PC-9 (cell line): ENCODE measurements at regions not wholly inside any gene's neighbourhood (a gene's known extent, or its start where the extent isn't known, plus 50 kb on each side); places are given as distances from the start of the nearest gene placed in this dataset.

Source experiments
- CTCF ChIP-seq: fragments of 200-600 bp; sonication (generic); conservative IDR thresholded peaks from 2 replicates; pipeline ENCODE4 v1.6.1; 2017; ENCODE audit warnings: mixed run types, antibody characterized with exemption, mild to moderate bottlenecking, moderate library complexity
- EZH2 ChIP-seq: fragments of 200-600 bp; sonication (generic); IDR thresholded peaks from 2 replicates; pipeline ENCODE4 v1.8.0; 2017; ENCODE audit warnings: antibody characterized with exemption, low read depth

- TF ChIP-seq CTCF (no peak), EZH2 (no peak)
These were observed 331.7 kb upstream of the HTR2C start for GRCh38 chrX:114252186-114252585.
